ENCODE measurements at regions not wholly inside any gene's neighbourhood (a gene's known extent, or its start where the extent isn't known, plus 50 kb on each side); places are given as distances from the start of the nearest gene placed in this dataset.
"Not testable (repeated sequence)": the region's sequence is repeated elsewhere in the genome, so short reads cannot be mapped to it uniquely, and the experiment has no call there.

DNA sequence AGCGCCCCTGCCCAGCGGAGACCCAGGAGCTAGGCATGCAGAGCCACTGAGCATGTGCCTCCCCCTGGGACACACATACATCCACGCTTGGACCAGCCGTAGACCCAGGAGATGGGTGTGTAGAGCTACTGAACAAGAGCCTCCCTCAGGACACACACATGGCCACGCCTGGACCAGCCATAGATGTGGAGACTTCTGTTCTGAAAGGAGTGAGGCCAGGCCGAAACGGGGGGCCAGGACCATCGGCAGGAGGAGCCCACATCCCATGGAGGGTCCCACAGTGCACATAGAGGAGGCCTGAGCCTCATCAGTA, 340.4 kb downstream of the TCERG1L start:
- no peak overlapping the region for H3K4me3 Mint-ChIP-seq (ENCODE audit: low read depth, unreplicated experiment)
- intact Hi-C loops (cut with micrococcal nuclease; ENCODE audit: unreplicated experiment) = no loop called here
- DNase-seq = no peak
- no peak overlapping the region for H3K27ac Mint-ChIP-seq (ENCODE audit: unreplicated experiment)
- H3K27me3 Mint-ChIP-seq (ENCODE audit: unreplicated experiment) = no peaks in the 10 kb centered on the region
- H3K36me3 Mint-ChIP-seq (ENCODE audit: insufficient read depth, unreplicated experiment) = no peaks in the 10 kb centered on the region
- BruUV-seq (replicated peaks) = no TSS peak
- H3K4me1 Mint-ChIP-seq (ENCODE audit: low read depth, unreplicated experiment) = no peaks in the 10 kb centered on the region
- H3K9me3 Mint-ChIP-seq (ENCODE audit: low read depth, unreplicated experiment) = peaks cover 12% of the 10 kb centered on the region
- no peak for TF ChIP-seq CTCF (IDR thresholded peaks at IDR 0.05; ENCODE audit: unreplicated experiment)
- CTCF ChIA-PET = no interaction called here

DNA sequence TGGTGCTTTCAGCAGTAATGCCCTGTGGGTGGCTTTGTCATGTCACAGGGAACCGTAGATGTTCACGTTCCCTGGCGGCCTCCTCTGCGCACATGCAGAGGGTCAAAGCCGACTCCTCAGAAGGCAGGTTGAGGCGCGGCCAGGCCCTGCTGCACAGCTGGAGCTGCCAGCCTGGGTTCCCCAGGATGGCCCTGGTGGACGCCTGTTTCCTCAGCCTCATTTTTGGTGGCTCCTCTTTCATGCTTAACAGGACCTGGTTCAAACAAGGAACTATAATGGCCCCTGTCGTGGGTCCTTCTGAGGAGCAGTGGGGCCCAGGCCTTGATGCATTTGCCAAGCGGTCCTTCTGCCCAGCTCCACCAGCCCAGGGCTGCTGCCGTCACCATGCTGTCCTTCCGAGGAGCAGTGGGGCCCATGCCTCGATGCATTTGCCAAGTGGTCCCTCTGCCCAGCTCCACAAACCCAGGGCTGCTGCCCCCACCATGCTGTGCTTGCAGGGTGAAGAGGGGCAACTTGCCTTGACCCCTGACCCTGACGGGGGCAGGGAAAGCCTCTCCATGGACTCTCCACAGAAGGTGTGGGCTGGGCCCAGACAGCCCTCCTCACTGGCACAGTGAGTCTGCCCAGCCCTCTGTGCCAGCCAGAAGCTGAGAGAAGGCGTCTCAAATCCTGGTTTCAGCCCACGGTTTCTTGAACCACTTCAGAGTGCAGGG, 338.2 kb downstream of the TCERG1L start:
- DNase-seq = no peak
- H3K4me3 Mint-ChIP-seq (ENCODE audit: low read depth, unreplicated experiment) = no peak overlapping the region
- H3K9me3 Mint-ChIP-seq (ENCODE audit: low read depth, unreplicated experiment) = peaks cover 7% of the 10 kb centered on the region
- no peaks in the 10 kb centered on the region for H3K27me3 Mint-ChIP-seq (ENCODE audit: unreplicated experiment)
- H3K27ac Mint-ChIP-seq (ENCODE audit: unreplicated experiment) = no peak overlapping the region
- CTCF ChIA-PET = no interaction called here
- intact Hi-C loops (cut with micrococcal nuclease; ENCODE audit: unreplicated experiment) = no loop called here
- H3K36me3 Mint-ChIP-seq (ENCODE audit: insufficient read depth, unreplicated experiment) = no peaks in the 10 kb centered on the region
- BruUV-seq (replicated peaks) = no TSS peak
- no peaks in the 10 kb centered on the region for H3K4me1 Mint-ChIP-seq (ENCODE audit: low read depth, unreplicated experiment)
- no peak for TF ChIP-seq CTCF (IDR thresholded peaks at IDR 0.05; ENCODE audit: unreplicated experiment)

DNA sequence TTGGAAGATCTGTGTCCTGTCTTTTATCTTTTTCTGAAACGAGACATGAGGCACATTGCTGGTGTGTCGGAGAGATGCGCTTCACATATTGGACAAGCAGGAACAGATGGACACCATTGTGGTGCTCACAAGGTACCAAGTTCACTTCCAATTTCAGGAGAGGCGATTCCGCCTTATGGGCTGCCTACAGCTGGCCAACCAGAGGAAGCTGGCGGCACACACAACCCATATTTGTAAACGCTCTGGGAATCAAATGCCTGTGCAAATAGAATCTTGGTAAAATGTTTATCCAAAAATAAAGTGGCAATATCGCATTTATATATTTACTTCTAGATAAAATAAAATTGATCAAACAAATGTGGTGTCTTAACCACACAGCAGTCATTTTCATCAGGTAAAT, 337.4 kb downstream of the TCERG1L start:
- TF ChIP-seq CTCF (IDR thresholded peaks at IDR 0.05; ENCODE audit: unreplicated experiment) = no peak
- H3K9me3 Mint-ChIP-seq (ENCODE audit: low read depth, unreplicated experiment) = peaks cover 4% of the 10 kb centered on the region
- CTCF ChIA-PET = no interaction called here
- no TSS peak for BruUV-seq (replicated peaks)
- no peak overlapping the region for H3K4me3 Mint-ChIP-seq (ENCODE audit: low read depth, unreplicated experiment)
- H3K36me3 Mint-ChIP-seq (ENCODE audit: insufficient read depth, unreplicated experiment) = no peaks in the 10 kb centered on the region
- no peaks in the 10 kb centered on the region for H3K4me1 Mint-ChIP-seq (ENCODE audit: low read depth, unreplicated experiment)
- no peak for DNase-seq
- no peaks in the 10 kb centered on the region for H3K27me3 Mint-ChIP-seq (ENCODE audit: unreplicated experiment)
- intact Hi-C loops (cut with micrococcal nuclease; ENCODE audit: unreplicated experiment) = no loop called here
- no peak overlapping the region for H3K27ac Mint-ChIP-seq (ENCODE audit: unreplicated experiment)

- H3K9me3 Mint-ChIP-seq (ENCODE audit: low read depth, unreplicated experiment); intact Hi-C loops (cut with micrococcal nuclease; ENCODE audit: unreplicated experiment); H3K27me3 Mint-ChIP-seq (ENCODE audit: unreplicated experiment); H3K4me3 Mint-ChIP-seq (ENCODE audit: low read depth, unreplicated experiment); H3K36me3 Mint-ChIP-seq (ENCODE audit: insufficient read depth, unreplicated experiment); H3K27ac Mint-ChIP-seq (ENCODE audit: unreplicated experiment); BruUV-seq (replicated peaks); DNase-seq; CTCF ChIA-PET; H3K4me1 Mint-ChIP-seq (ENCODE audit: low read depth, unreplicated experiment): not testable (repeated sequence)
Observed at GRCh38 chr10:130975351-130975750, 336.2 kb downstream of the TCERG1L start.

- no peaks in the 10 kb centered on the region for H3K27me3 Mint-ChIP-seq (ENCODE audit: unreplicated experiment)
- CTCF ChIA-PET = no interaction called here
- no peaks in the 10 kb centered on the region for H3K4me1 Mint-ChIP-seq (ENCODE audit: low read depth, unreplicated experiment)
- H3K9me3 Mint-ChIP-seq (ENCODE audit: low read depth, unreplicated experiment) = peaks cover 8% of the 10 kb centered on the region
- no peak overlapping the region for H3K4me3 Mint-ChIP-seq (ENCODE audit: low read depth, unreplicated experiment)
- intact Hi-C loops (cut with micrococcal nuclease; ENCODE audit: unreplicated experiment) = no loop called here
- BruUV-seq (replicated peaks) = no TSS peak
- H3K36me3 Mint-ChIP-seq (ENCODE audit: insufficient read depth, unreplicated experiment) = no peaks in the 10 kb centered on the region
- no peak for TF ChIP-seq CTCF (IDR thresholded peaks at IDR 0.05; ENCODE audit: unreplicated experiment)
- H3K27ac Mint-ChIP-seq (ENCODE audit: unreplicated experiment) = no peak overlapping the region
- DNase-seq = no peak
Observed at GRCh38 chr10:130982802-130983201, 328.7 kb downstream of the TCERG1L start.
